Activated T-cell treated with anti-CD3 and anti-CD28 coated beads, Interleukin-2, amount 50 U/mL, for 4 hours (primary cell): ENCODE measurements at regions not wholly inside any gene's neighbourhood (a gene's known extent, or its start where the extent isn't known, plus 50 kb on each side); places are given as distances from the start of the nearest gene placed in this dataset.

Experiments
- ATAC-seq, 2 donors: fragments of 200-7000 bp; cut with Tn5 transposase; one replicate each; pipeline ENCODE4 v1.10.0; 2021
- DNase-seq: peaks from one replicate; pipeline ENCODE4 v3.0.0-alpha.2; 2020
- H3K27me3 Mint-ChIP-seq: one replicate; pipeline ENCODE4 v1.8.0; 2021; ENCODE audit warnings: low read depth, mixed read lengths
- H3K36me3 Mint-ChIP-seq: one replicate; pipeline ENCODE4 v1.8.0; 2022; ENCODE audit warnings: mixed read lengths; ENCODE audit not compliant: insufficient read depth
- H3K4me1 Mint-ChIP-seq: one replicate; pipeline ENCODE4 v1.8.0; 2021; ENCODE audit warnings: low read depth, mixed read lengths
- H3K4me3 Mint-ChIP-seq: one replicate; pipeline ENCODE4 v1.8.0; 2021; ENCODE audit warnings: mild to moderate bottlenecking, moderate library complexity, mixed read lengths
- H3K9me3 Mint-ChIP-seq: one replicate; pipeline ENCODE4 v1.8.0; 2021; ENCODE audit warnings: mixed read lengths

- ATAC-seq: no peak
- Mint-ChIP-seq H3K9me3 (no peaks in the 10 kb centered on the region), H3K27me3 (peaks cover 5% of the 10 kb centered on the region), H3K36me3 (no peaks in the 10 kb centered on the region), H3K4me1 (peaks cover 9% of the 10 kb centered on the region), H3K4me3 (no peak overlapping the region)
- no peak for DNase-seq
These were observed 54.4 kb upstream of the GRIP1 start for GRCh38 chr12:66733321-66733720.

GRCh38 chr12:66733839-66734238 lies 55.0 kb upstream of the GRIP1 start:
- ATAC-seq: no peak
- H3K4me1 Mint-ChIP-seq: peaks cover 9% of the 10 kb centered on the region
- no peaks in the 10 kb centered on the region for H3K36me3 Mint-ChIP-seq

GRCh38 chr12:66735275-66735674 lies 56.4 kb upstream of the GRIP1 start:
- H3K4me3 Mint-ChIP-seq: no peak overlapping the region
- H3K27me3 Mint-ChIP-seq: peaks cover 5% of the 10 kb centered on the region
- no peaks in the 10 kb centered on the region for H3K36me3 Mint-ChIP-seq
- ATAC-seq: no peak
- DNase-seq: no peak
- no peaks in the 10 kb centered on the region for H3K9me3 Mint-ChIP-seq
- H3K4me1 Mint-ChIP-seq: peaks cover 9% of the 10 kb centered on the region

More at GRCh38 chr12:66733839-66734238, 55.0 kb upstream of the GRIP1 start:
- Mint-ChIP-seq H3K4me3 (no peak overlapping the region), H3K27me3 (peaks cover 5% of the 10 kb centered on the region), H3K9me3 (no peaks in the 10 kb centered on the region)
- DNase-seq: no peak

GRCh38 chr12:66736931-66737330 lies 58.1 kb upstream of the GRIP1 start:
- no peak overlapping the region for H3K4me3 Mint-ChIP-seq
- H3K36me3 Mint-ChIP-seq: no peaks in the 10 kb centered on the region
- DNase-seq (no peak), ATAC-seq (no peak)
- H3K27me3 Mint-ChIP-seq: peaks cover 5% of the 10 kb centered on the region
- H3K4me1 Mint-ChIP-seq: peaks cover 11% of the 10 kb centered on the region
- no peaks in the 10 kb centered on the region for H3K9me3 Mint-ChIP-seq

- ATAC-seq: no peak
- H3K36me3 Mint-ChIP-seq: no peaks in the 10 kb centered on the region
- no peak for DNase-seq
- peaks cover 5% of the 10 kb centered on the region for H3K27me3 Mint-ChIP-seq
- no peak overlapping the region for H3K4me3 Mint-ChIP-seq
- H3K9me3 Mint-ChIP-seq: no peaks in the 10 kb centered on the region
- peaks cover 28% of the 10 kb centered on the region for H3K4me1 Mint-ChIP-seq
These were observed 60.4 kb upstream of the GRIP1 start for GRCh38 chr12:66739266-66739665.

- Mint-ChIP-seq H3K4me3 (no peak overlapping the region), H3K9me3 (no peaks in the 10 kb centered on the region), H3K4me1 (peaks cover 26% of the 10 kb centered on the region)
These were observed 61.2 kb upstream of the GRIP1 start for GRCh38 chr12:66739940-66740651.

GRCh38 chr12:66740732-66741131 lies 61.9 kb upstream of the GRIP1 start:
- DNase-seq (no peak), ATAC-seq (no peak)
- Mint-ChIP-seq H3K4me3 (no peak overlapping the region), H3K36me3 (no peaks in the 10 kb centered on the region), H3K27me3 (peaks cover 5% of the 10 kb centered on the region), H3K4me1 (peaks cover 20% of the 10 kb centered on the region), H3K9me3 (no peaks in the 10 kb centered on the region)

More at GRCh38 chr12:66739940-66740651, 61.2 kb upstream of the GRIP1 start:
- H3K36me3 Mint-ChIP-seq: no peaks in the 10 kb centered on the region
- peaks cover 5% of the 10 kb centered on the region for H3K27me3 Mint-ChIP-seq
- ATAC-seq (no peak), DNase-seq (no peak)

- Mint-ChIP-seq H3K27me3 (peaks cover 4% of the 10 kb centered on the region), H3K4me3 (no peak overlapping the region), H3K9me3 (no peaks in the 10 kb centered on the region), H3K4me1 (peaks cover 19% of the 10 kb centered on the region), H3K36me3 (no peaks in the 10 kb centered on the region)
- ATAC-seq (no peak), DNase-seq (no peak)
These were observed 63.0 kb upstream of the GRIP1 start for GRCh38 chr12:66741919-66742318.

- H3K4me3 Mint-ChIP-seq: no peak overlapping the region
- peaks cover 2% of the 10 kb centered on the region for H3K27me3 Mint-ChIP-seq
- no peaks in the 10 kb centered on the region for H3K36me3 Mint-ChIP-seq
- ATAC-seq (no peak), DNase-seq (no peak)
- no peaks in the 10 kb centered on the region for H3K9me3 Mint-ChIP-seq
- peaks cover 19% of the 10 kb centered on the region for H3K4me1 Mint-ChIP-seq
These were observed 63.9 kb upstream of the GRIP1 start for GRCh38 chr12:66742508-66743367.

- H3K4me1 Mint-ChIP-seq: peaks cover 19% of the 10 kb centered on the region
- DNase-seq (no peak), ATAC-seq (no peak)
- H3K9me3 Mint-ChIP-seq: no peaks in the 10 kb centered on the region
- no peak overlapping the region for H3K4me3 Mint-ChIP-seq
- no peaks in the 10 kb centered on the region for H3K27me3 Mint-ChIP-seq
- no peaks in the 10 kb centered on the region for H3K36me3 Mint-ChIP-seq
These were observed 65.6 kb upstream of the GRIP1 start for GRCh38 chr12:66744461-66744860.

- DNase-seq: no peak
- Mint-ChIP-seq H3K27me3 (no peaks in the 10 kb centered on the region), H3K4me3 (no peak overlapping the region), H3K36me3 (no peaks in the 10 kb centered on the region), H3K4me1 (peaks cover 19% of the 10 kb centered on the region), H3K9me3 (no peaks in the 10 kb centered on the region)
- no peak for ATAC-seq
These were observed 66.1 kb upstream of the GRIP1 start for GRCh38 chr12:66744956-66745383.

- Mint-ChIP-seq H3K27me3 (peaks cover under 1% of the 10 kb centered on the region), H3K9me3 (no peaks in the 10 kb centered on the region), H3K4me1 (peaks cover 19% of the 10 kb centered on the region), H3K4me3 (no peak overlapping the region), H3K36me3 (no peaks in the 10 kb centered on the region)
- DNase-seq (no peak), ATAC-seq (no peak)
These were observed 67.8 kb upstream of the GRIP1 start for GRCh38 chr12:66746489-66747201.

GRCh38 chr12:66751432-66752113 lies 72.7 kb upstream of the GRIP1 start:
- ATAC-seq (no peak), DNase-seq (no peak)
- Mint-ChIP-seq H3K4me1 (peaks cover 6% of the 10 kb centered on the region), H3K36me3 (no peaks in the 10 kb centered on the region), H3K9me3 (no peaks in the 10 kb centered on the region), H3K27me3 (peaks cover 2% of the 10 kb centered on the region), H3K4me3 (no peak overlapping the region)

- DNase-seq: no peak
- no peak overlapping the region for H3K4me3 Mint-ChIP-seq
- no peak for ATAC-seq
- H3K36me3 Mint-ChIP-seq: no peaks in the 10 kb centered on the region
- H3K27me3 Mint-ChIP-seq: peaks cover 2% of the 10 kb centered on the region
- H3K9me3 Mint-ChIP-seq: no peaks in the 10 kb centered on the region
- H3K4me1 Mint-ChIP-seq: peaks cover 6% of the 10 kb centered on the region
These were observed 74.9 kb upstream of the GRIP1 start for GRCh38 chr12:66753810-66754209.
